WTC11 (cell line): ENCODE measurements at regions not wholly inside any gene's neighbourhood (a gene's known extent, or its start where the extent isn't known, plus 50 kb on each side); places are given as distances from the start of the nearest gene placed in this dataset.
A peak's percentile ranks its signal among the peaks of the same experiment; 100 is the strongest.

Experiments used
- ATAC-seq: fragments of 200-7000 bp; cut with Tn5 transposase; 2 replicates; pipeline ENCODE4 v1.10.0; 2021; ENCODE audit warnings: mild to moderate bottlenecking, moderate library complexity
- CTCF ChIA-PET: fragments of 300-600 bp; sonication (Branson Sonifier 250); formaldehyde crosslinking; loops from one replicate; lab custom pipeline; 2021; ENCODE audit warnings: antibody characterized with exemption; lab: Charles Lee
- POLR2A ChIA-PET: fragments of 350-600 bp; sonication (Branson Sonifier 250); formaldehyde crosslinking; loops from one replicate; lab custom pipeline; 2021; ENCODE audit warnings: antibody characterized with exemption; lab: Charles Lee
- DNase-seq: peaks from one replicate; pipeline ENCODE4 v3.0.0; 2021; ENCODE audit warnings: low spot score
- H3K27ac Mint-ChIP-seq: 2 replicates; pipeline ENCODE4 v1.8.0; 2021; ENCODE audit warnings: mixed read lengths
- H3K27me3 Mint-ChIP-seq: 2 replicates; pipeline ENCODE4 v1.8.0; 2021; ENCODE audit warnings: low read depth, mild to moderate bottlenecking, moderate library complexity, mixed read lengths
- H3K36me3 Mint-ChIP-seq: 2 replicates; pipeline ENCODE4 v1.8.0; 2021; ENCODE audit warnings: mixed read lengths
- H3K4me1 Mint-ChIP-seq: 2 replicates; pipeline ENCODE4 v1.8.0; 2022; ENCODE audit warnings: mixed read lengths
- H3K4me3 Mint-ChIP-seq: 2 replicates; pipeline ENCODE4 v1.8.0; 2021; ENCODE audit warnings: mild to moderate bottlenecking, moderate library complexity, mixed read lengths
- H3K9me3 Mint-ChIP-seq: 2 replicates; pipeline ENCODE4 v1.8.0; 2021; ENCODE audit warnings: mixed read lengths
- CREB1 ChIP-seq: sonication (generic); formaldehyde crosslinking; IDR thresholded peaks from 2 replicates; pipeline ENCODE4 v1.8.0; 2023; ENCODE audit warnings: mild to moderate bottlenecking, missing genetic modification reagents
- CREM ChIP-seq: sonication (generic); formaldehyde crosslinking; IDR thresholded peaks from 2 replicates; pipeline ENCODE4 v1.8.1; 2022; ENCODE audit warnings: mild to moderate bottlenecking, missing genetic modification reagents, moderate library complexity
- CTCF ChIP-seq: fragments of 200-600 bp; IDR thresholded peaks from 2 replicates; pipeline ENCODE4 v1.8.0; 2022; ENCODE audit warnings: antibody characterized with exemption
- E2F1 ChIP-seq: sonication (generic); formaldehyde crosslinking; IDR thresholded peaks from 2 replicates; pipeline ENCODE4 v1.8.0; 2022; ENCODE audit warnings: mild to moderate bottlenecking, missing genetic modification reagents
- ELF4 ChIP-seq: sonication (generic); formaldehyde crosslinking; IDR thresholded peaks from 2 replicates; pipeline ENCODE4 v1.8.1; 2022; ENCODE audit warnings: low read depth, mild to moderate bottlenecking, moderate library complexity, missing genetic modification reagents
- EMX1 ChIP-seq: fragments of 250-450 bp; sonication (Bioruptor Pico); IDR thresholded peaks from 2 replicates; pipeline ENCODE4 v1.8.0; 2021; ENCODE audit warnings: mild to moderate bottlenecking
- ERG ChIP-seq: fragments of 250-450 bp; sonication (Bioruptor Pico); IDR thresholded peaks from 2 replicates; pipeline ENCODE4 v1.8.0; 2021; ENCODE audit warnings: mild to moderate bottlenecking
- GTF2I ChIP-seq: fragments of 250-450 bp; sonication (Bioruptor Pico); conservative IDR thresholded peaks from 2 replicates; pipeline ENCODE4 v1.4.0; 2021; ENCODE audit warnings: mild to moderate bottlenecking
- HMGA2 ChIP-seq: fragments of 250-450 bp; sonication (Bioruptor Pico); IDR thresholded peaks from 2 replicates; pipeline ENCODE4 v1.4.0; 2021; ENCODE audit warnings: mild to moderate bottlenecking, moderate library complexity
- IRF2 ChIP-seq: sonication (generic); formaldehyde crosslinking; IDR thresholded peaks from 2 replicates; pipeline ENCODE4 v1.8.0; 2022; ENCODE audit warnings: low read depth, missing genetic modification reagents, borderline replicate concordance
- MYBL2 ChIP-seq: sonication (generic); formaldehyde crosslinking; IDR thresholded peaks from 2 replicates; pipeline ENCODE4 v1.8.1; 2023; ENCODE audit warnings: mild to moderate bottlenecking, moderate library complexity, missing genetic modification reagents
- NFATC4 ChIP-seq: fragments of 250-450 bp; sonication (Bioruptor Pico); IDR thresholded peaks from 2 replicates; pipeline ENCODE4 v1.9.0; 2021; ENCODE audit warnings: mild to moderate bottlenecking
- NFE2L1 ChIP-seq: sonication (generic); formaldehyde crosslinking; IDR thresholded peaks from 2 replicates; pipeline ENCODE4 v1.8.1; 2023; ENCODE audit warnings: missing genetic modification reagents
- NR1H2 ChIP-seq: sonication (generic); formaldehyde crosslinking; IDR thresholded peaks from 2 replicates; pipeline ENCODE4 v1.9.0; 2021; ENCODE audit warnings: mild to moderate bottlenecking, moderate library complexity, missing genetic modification reagents
- SMAD3 ChIP-seq: sonication (generic); formaldehyde crosslinking; IDR thresholded peaks from 2 replicates; pipeline ENCODE4 v1.8.0; 2022; ENCODE audit warnings: missing genetic modification reagents, mild to moderate bottlenecking, borderline replicate concordance
- ZBTB21 ChIP-seq: sonication (generic); formaldehyde crosslinking; IDR thresholded peaks from 2 replicates; pipeline ENCODE4 v1.8.1; 2023; ENCODE audit warnings: mild to moderate bottlenecking, missing genetic modification reagents, borderline replicate concordance
- ZNF532 ChIP-seq: fragments of 250-450 bp; sonication (Bioruptor Pico); IDR thresholded peaks from 2 replicates; pipeline ENCODE4 v1.9.0; 2021; ENCODE audit warnings: mild to moderate bottlenecking, borderline replicate concordance
- TF ChIP-seq, protein P1 (sequence below): sonication (generic); formaldehyde crosslinking; conservative IDR thresholded peaks from 2 replicates; pipeline ENCODE4 v1.8.1; 2022; ENCODE audit warnings: mild to moderate bottlenecking, missing genetic modification reagents
- TF ChIP-seq, protein P2 (sequence below): sonication (generic); formaldehyde crosslinking; IDR thresholded peaks from 2 replicates; pipeline ENCODE4 v1.8.1; 2023; ENCODE audit warnings: mild to moderate bottlenecking, missing genetic modification reagents, moderate library complexity
- TF ChIP-seq, protein P3 (sequence below): sonication (generic); formaldehyde crosslinking; IDR thresholded peaks from 2 replicates; pipeline ENCODE4 v1.8.0; 2023; ENCODE audit warnings: missing genetic modification reagents, mild to moderate bottlenecking, borderline replicate concordance

DNA sequence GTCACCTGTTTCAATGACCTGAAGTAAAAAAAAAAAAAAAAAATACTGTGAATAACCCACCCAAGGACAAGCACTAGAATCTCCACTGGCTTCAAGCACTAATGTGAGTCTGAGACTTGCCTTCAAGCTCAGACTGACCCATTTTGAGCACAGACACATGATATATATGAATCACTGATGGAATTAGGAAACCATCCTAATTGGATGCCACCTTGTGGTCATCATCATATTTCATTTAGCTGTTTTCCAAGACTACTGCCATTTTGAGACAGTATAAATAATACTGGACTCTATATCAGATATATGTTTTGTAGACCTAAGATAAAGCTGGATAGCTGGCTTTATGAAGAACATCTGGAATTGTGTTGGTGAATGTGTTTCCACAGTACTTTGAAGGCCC, 1232.0 kb downstream of the KCNT2 start:
- H3K9me3 Mint-ChIP-seq = no peaks in the 10 kb centered on the region
- no peak for DNase-seq
- ATAC-seq = peak; percentile 16; the same call in 1 of the 2 replicates
- H3K4me1 Mint-ChIP-seq = peaks cover 6% of the 10 kb centered on the region; the same call in 1 of the 2 replicates
- no peak for TF ChIP-seq CREB1
- 0 out of 2 replicates have a peak, but pooled peaks have one; percentile 10 for TF ChIP-seq CTCF
- H3K27ac Mint-ChIP-seq = no peak overlapping the region
- H3K4me3 Mint-ChIP-seq = no peak overlapping the region
- ChIA-PET CTCF (no interaction called here), POLR2A (no interaction called here)
- H3K27me3 Mint-ChIP-seq = no peaks in the 10 kb centered on the region
- H3K36me3 Mint-ChIP-seq = no peaks in the 10 kb centered on the region

DNA sequence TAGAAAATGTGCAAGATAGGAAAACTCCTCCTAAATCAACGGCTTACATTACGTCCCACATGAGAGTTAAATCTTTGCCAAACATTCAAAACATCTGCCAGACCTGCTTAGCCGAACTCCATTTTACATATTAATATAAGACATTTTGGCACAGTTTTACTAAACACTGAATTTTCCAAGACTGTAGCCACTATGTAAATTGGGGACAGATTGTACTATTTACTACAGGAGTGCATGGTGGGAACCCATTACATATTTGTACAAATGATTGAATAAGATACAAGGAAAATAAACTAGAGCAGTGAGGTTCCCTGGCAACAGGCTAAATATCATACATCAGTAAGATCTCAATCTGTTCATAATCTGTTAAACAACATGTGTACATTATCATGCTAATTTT, 1234.4 kb downstream of the KCNT2 start:
- CTCF ChIA-PET = no interaction called here
- no peak overlapping the region for H3K4me3 Mint-ChIP-seq
- DNase-seq = no peak
- TF ChIP-seq IRF2 (CRISPR knock-in tag) (no peak), NFATC4 (CRISPR knock-in tag) (no peak), E2F1 (CRISPR knock-in tag) (no peak), ERG (no peak), NR1H2 (no peak), NFE2L1 (CRISPR knock-in tag) (no peak), SMAD3 (CRISPR knock-in tag) (no peak), ZNF532 (no peak), HMGA2 (CRISPR knock-in tag) (no peak), ZBTB21 (CRISPR knock-in tag) (no peak), GTF2I (CRISPR knock-in tag) (no peak), MYBL2 (no peak), ELF4 (no peak), EMX1 (CRISPR knock-in tag) (no peak), CREM (CRISPR knock-in tag) (no peak)
- TF ChIP-seq, protein P1, sequence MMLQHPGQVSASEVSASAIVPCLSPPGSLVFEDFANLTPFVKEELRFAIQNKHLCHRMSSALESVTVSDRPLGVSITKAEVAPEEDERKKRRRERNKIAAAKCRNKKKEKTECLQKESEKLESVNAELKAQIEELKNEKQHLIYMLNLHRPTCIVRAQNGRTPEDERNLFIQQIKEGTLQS (CRISPR knock-in tag) = no peak
- TF ChIP-seq, protein P2, sequence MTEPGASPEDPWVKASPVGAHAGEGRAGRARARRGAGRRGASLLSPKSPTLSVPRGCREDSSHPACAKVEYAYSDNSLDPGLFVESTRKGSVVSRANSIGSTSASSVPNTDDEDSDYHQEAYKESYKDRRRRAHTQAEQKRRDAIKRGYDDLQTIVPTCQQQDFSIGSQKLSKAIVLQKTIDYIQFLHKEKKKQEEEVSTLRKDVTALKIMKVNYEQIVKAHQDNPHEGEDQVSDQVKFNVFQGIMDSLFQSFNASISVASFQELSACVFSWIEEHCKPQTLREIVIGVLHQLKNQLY = no peak
- TF ChIP-seq, protein P3, sequence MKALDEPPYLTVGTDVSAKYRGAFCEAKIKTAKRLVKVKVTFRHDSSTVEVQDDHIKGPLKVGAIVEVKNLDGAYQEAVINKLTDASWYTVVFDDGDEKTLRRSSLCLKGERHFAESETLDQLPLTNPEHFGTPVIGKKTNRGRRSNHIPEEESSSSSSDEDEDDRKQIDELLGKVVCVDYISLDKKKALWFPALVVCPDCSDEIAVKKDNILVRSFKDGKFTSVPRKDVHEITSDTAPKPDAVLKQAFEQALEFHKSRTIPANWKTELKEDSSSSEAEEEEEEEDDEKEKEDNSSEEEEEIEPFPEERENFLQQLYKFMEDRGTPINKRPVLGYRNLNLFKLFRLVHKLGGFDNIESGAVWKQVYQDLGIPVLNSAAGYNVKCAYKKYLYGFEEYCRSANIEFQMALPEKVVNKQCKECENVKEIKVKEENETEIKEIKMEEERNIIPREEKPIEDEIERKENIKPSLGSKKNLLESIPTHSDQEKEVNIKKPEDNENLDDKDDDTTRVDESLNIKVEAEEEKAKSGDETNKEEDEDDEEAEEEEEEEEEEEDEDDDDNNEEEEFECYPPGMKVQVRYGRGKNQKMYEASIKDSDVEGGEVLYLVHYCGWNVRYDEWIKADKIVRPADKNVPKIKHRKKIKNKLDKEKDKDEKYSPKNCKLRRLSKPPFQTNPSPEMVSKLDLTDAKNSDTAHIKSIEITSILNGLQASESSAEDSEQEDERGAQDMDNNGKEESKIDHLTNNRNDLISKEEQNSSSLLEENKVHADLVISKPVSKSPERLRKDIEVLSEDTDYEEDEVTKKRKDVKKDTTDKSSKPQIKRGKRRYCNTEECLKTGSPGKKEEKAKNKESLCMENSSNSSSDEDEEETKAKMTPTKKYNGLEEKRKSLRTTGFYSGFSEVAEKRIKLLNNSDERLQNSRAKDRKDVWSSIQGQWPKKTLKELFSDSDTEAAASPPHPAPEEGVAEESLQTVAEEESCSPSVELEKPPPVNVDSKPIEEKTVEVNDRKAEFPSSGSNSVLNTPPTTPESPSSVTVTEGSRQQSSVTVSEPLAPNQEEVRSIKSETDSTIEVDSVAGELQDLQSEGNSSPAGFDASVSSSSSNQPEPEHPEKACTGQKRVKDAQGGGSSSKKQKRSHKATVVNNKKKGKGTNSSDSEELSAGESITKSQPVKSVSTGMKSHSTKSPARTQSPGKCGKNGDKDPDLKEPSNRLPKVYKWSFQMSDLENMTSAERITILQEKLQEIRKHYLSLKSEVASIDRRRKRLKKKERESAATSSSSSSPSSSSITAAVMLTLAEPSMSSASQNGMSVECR = no peak
- TF ChIP-seq, all 79 proteins: peak for 0
- no peaks in the 10 kb centered on the region for H3K27me3 Mint-ChIP-seq
- H3K9me3 Mint-ChIP-seq = no peaks in the 10 kb centered on the region
- no peaks in the 10 kb centered on the region for H3K36me3 Mint-ChIP-seq
- no peak for ATAC-seq
- no peak overlapping the region for H3K27ac Mint-ChIP-seq
- H3K4me1 Mint-ChIP-seq = peaks cover 6% of the 10 kb centered on the region; the same call in 1 of the 2 replicates
- POLR2A ChIA-PET = no interaction called here
